T-helper 2 cell treated with Interferon-gamma antibody and Interleukin-4, amounts not matched to agents 5 μg/mL and 100 μg/mL, for 36 hours (primary cell): ENCODE measurements at regions not wholly inside any gene's neighbourhood (a gene's known extent, or its start where the extent isn't known, plus 50 kb on each side); places are given as distances from the start of the nearest gene placed in this dataset.

Experiments
- DNase-seq: peaks from one replicate; pipeline ENCODE4 v3.0.0; 2021; ENCODE audit warnings: low spot score
- H3K27ac Mint-ChIP-seq: one replicate; pipeline ENCODE4 v1.8.0; 2021; ENCODE audit warnings: mild to moderate bottlenecking, mixed read lengths
- H3K27me3 Mint-ChIP-seq: one replicate; pipeline ENCODE4 v1.8.0; 2021; ENCODE audit warnings: low read depth, mixed read lengths
- H3K36me3 Mint-ChIP-seq: one replicate; pipeline ENCODE4 v1.8.0; 2021; ENCODE audit warnings: low read depth, mixed read lengths
- H3K4me1 Mint-ChIP-seq: one replicate; pipeline ENCODE4 v1.8.0; 2021; ENCODE audit warnings: low read depth, mixed read lengths
- H3K4me3 Mint-ChIP-seq: one replicate; pipeline ENCODE4 v1.8.0; 2022; ENCODE audit warnings: mild to moderate bottlenecking, moderate library complexity, mixed read lengths
- H3K9me3 Mint-ChIP-seq: one replicate; pipeline ENCODE4 v1.8.0; 2021; ENCODE audit warnings: mixed read lengths

DNA sequence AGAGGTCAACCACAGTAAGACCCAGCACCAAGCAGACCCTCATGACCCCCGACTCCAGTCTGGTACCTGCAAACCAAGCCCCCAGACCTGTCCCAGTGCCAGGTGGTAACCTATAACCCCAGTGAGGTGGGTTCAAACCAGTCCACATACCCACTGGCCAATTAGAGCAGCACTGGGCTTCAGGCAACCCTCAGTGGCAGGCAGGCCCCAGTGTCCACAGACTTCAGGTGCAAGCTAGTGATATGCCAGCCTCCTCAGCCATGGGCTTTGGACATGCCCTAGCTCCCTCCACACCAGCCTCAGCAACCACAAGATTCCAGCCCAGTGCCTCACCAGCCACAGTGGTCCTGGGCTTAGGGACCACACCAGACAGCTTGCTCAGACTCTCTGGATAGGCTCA, 276.6 kb downstream of the DTWD2 start:
- H3K4me1 Mint-ChIP-seq, result no peaks in the 10 kb centered on the region
- no peaks in the 10 kb centered on the region for H3K27me3 Mint-ChIP-seq
- H3K27ac Mint-ChIP-seq, result no peak overlapping the region
- no peaks in the 10 kb centered on the region for H3K36me3 Mint-ChIP-seq
- no peak overlapping the region for H3K4me3 Mint-ChIP-seq
- DNase-seq, result no peak
- H3K9me3 Mint-ChIP-seq, result peaks cover 12% of the 10 kb centered on the region

GRCh38 chr5:118705959-118706667, 282.2 kb downstream of the DTWD2 start:
- DNase-seq, result no peak
- no peaks in the 10 kb centered on the region for H3K36me3 Mint-ChIP-seq
- H3K4me3 Mint-ChIP-seq, result no peak overlapping the region
- no peak overlapping the region for H3K27ac Mint-ChIP-seq
- H3K27me3 Mint-ChIP-seq, result no peaks in the 10 kb centered on the region
- peaks cover 24% of the 10 kb centered on the region for H3K9me3 Mint-ChIP-seq
- no peaks in the 10 kb centered on the region for H3K4me1 Mint-ChIP-seq

- H3K36me3 Mint-ChIP-seq, result no peaks in the 10 kb centered on the region
- DNase-seq, result no peak
- no peaks in the 10 kb centered on the region for H3K27me3 Mint-ChIP-seq
- H3K4me3 Mint-ChIP-seq, result no peak overlapping the region
- H3K9me3 Mint-ChIP-seq, result peaks cover 24% of the 10 kb centered on the region
- no peaks in the 10 kb centered on the region for H3K4me1 Mint-ChIP-seq
- no peak overlapping the region for H3K27ac Mint-ChIP-seq
Measured at GRCh38 chr5:118703241-118703640, 285.1 kb downstream of the DTWD2 start.

DNA sequence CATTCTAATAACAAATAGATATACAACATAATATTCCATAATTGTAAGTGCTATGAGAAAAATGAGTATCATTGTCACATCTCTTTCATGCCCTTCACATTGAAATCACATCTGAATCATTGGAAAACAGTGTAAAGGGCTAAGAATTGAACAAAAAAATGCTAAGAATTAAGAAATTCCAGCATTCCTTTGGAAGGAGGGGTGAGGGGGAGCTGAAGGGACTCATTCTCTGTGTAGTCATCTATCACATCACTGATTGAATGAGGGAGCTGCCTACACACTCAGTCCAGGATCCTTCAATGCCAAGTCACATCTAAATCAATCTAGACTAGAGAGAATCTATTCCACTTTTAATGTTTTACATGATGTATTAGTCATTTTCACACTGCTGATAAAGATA, 286.6 kb downstream of the DTWD2 start:
- no peaks in the 10 kb centered on the region for H3K36me3 Mint-ChIP-seq
- H3K4me3 Mint-ChIP-seq, result no peak overlapping the region
- H3K9me3 Mint-ChIP-seq, result peaks cover 24% of the 10 kb centered on the region
- no peaks in the 10 kb centered on the region for H3K4me1 Mint-ChIP-seq
- no peak for DNase-seq
- H3K27me3 Mint-ChIP-seq, result no peaks in the 10 kb centered on the region
- no peak overlapping the region for H3K27ac Mint-ChIP-seq

DNA sequence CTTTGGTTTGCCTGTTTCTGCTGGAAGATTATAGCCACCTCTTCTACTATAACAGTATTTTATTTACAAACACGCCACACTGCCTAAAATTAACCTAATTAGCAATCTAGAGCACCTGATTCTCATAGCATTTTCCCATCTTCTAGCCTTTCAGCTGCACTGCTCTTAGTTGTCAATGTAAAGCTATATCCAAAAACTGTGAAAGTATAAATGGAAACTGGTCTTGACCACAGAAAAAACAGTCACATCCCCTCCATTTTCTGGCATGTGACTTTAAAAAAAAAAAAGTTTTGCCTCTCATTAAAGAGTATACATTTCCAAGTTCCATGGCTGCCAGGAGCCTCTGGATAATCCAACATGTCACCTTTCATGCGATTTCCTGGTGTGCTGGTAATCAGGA, 287.8 kb downstream of the DTWD2 start:
- no peak overlapping the region for H3K27ac Mint-ChIP-seq
- H3K9me3 Mint-ChIP-seq, result peaks cover 24% of the 10 kb centered on the region
- no peaks in the 10 kb centered on the region for H3K36me3 Mint-ChIP-seq
- H3K4me1 Mint-ChIP-seq, result no peaks in the 10 kb centered on the region
- H3K27me3 Mint-ChIP-seq, result no peaks in the 10 kb centered on the region
- no peak overlapping the region for H3K4me3 Mint-ChIP-seq
- DNase-seq, result no peak

DNA sequence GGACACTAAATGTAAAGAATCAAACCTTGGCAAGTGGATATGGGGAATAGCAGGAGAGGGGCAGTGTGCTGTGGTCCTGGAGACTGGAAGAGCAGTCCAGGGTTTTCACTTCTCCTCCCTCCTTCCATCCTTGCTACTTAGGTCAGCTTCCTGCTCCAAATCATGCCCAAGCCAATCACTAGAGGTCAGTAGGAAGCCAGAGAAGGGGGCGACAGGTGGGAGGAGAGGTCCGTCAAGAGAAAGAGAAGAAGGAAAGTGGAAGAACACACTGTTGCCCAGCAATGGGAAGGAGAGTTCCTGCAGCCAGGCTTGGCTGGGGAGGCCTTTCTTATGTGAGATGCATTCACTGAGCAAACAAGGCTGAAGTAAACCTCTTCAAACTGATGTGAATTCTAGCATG, 289.6 kb downstream of the DTWD2 start:
- Mint-ChIP-seq H3K27me3 (no peaks in the 10 kb centered on the region), H3K9me3 (peaks cover 12% of the 10 kb centered on the region), H3K4me1 (no peaks in the 10 kb centered on the region), H3K4me3 (no peak overlapping the region), H3K27ac (no peak overlapping the region), H3K36me3 (no peaks in the 10 kb centered on the region)
- DNase-seq, result no peak

GRCh38 chr5:118696076-118696475, 292.3 kb downstream of the DTWD2 start:
- no peaks in the 10 kb centered on the region for H3K36me3 Mint-ChIP-seq
- H3K27me3 Mint-ChIP-seq, result no peaks in the 10 kb centered on the region
- H3K27ac Mint-ChIP-seq, result no peak overlapping the region
- no peak overlapping the region for H3K4me3 Mint-ChIP-seq
- H3K4me1 Mint-ChIP-seq, result no peaks in the 10 kb centered on the region
- DNase-seq, result no peak
- no peaks in the 10 kb centered on the region for H3K9me3 Mint-ChIP-seq

DNA sequence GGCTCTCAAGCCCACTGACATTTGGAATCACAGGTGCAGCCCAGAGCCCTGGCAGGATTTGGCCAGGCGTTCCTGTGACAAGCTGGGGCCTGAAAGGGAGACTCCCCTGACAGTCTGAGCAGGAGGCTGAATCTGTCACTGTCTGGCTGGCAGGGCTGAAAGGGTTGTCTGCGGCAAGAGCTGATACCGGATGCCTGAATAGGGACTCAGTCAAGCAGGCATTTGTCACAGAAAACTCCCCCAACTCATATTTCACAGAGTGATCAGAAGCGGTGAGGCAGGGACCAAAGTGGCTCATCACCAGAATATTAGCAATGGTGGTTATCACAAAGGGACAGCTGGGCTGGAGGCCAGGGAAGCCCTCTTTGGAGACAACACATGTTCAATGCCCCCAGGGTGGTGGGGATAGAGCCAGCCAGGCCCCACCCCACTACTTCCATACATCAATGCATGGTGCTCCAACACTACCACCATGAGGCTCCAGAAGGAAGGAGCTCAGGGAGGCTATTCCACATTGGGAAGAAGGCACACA, 295.5 kb downstream of the DTWD2 start:
- no peaks in the 10 kb centered on the region for H3K36me3 Mint-ChIP-seq
- DNase-seq, result no peak
- no peak overlapping the region for H3K27ac Mint-ChIP-seq
- no peaks in the 10 kb centered on the region for H3K9me3 Mint-ChIP-seq
- no peak overlapping the region for H3K4me3 Mint-ChIP-seq
- no peaks in the 10 kb centered on the region for H3K4me1 Mint-ChIP-seq
- H3K27me3 Mint-ChIP-seq, result no peaks in the 10 kb centered on the region

DNA sequence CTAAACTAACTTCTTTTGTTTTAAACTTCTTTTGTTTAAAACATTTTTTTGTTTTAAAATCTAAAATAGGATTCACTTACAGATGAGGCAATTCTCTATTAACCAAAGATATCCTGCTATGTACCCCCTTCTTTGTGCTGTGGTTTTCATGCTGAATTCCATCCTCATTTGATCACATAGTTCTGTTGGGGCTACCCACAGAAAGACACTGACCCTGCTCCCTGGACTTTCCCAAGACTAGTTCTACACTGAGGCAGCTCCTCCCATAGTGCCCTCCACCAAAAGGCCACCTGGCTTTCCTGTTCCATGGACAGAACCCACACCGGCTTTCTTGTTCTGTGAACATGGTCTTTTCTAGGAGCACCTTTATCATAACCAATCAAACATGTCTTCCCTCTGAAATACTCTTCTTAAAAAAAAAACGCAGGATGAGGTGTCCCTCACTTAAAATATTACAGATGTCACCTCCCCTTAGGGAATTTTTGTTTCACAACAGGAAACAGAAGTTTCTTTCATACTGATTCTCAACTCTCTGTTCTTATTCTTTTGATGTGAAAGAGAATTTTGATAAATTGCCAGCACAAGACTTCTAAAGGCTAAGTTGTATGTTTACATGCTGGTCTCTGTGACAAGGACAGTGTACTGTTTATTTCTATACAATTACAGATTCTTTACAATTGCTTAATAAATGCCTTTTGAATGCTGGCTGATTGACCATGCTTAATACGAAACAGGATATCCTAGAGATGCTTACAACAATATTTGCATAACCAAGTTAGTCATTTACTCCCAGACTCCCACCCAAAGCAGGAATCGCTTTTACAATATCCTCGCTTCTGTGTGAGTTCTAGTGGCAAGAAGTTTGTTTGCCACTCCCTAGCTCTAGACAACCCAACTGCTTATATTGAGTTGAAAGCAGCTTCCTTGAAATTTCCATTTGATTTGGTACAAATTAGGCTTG, 300.4 kb downstream of the DTWD2 start:
- Mint-ChIP-seq H3K36me3 (no peaks in the 10 kb centered on the region), H3K27me3 (no peaks in the 10 kb centered on the region), H3K27ac (no peak overlapping the region), H3K9me3 (no peaks in the 10 kb centered on the region), H3K4me1 (no peaks in the 10 kb centered on the region), H3K4me3 (no peak overlapping the region)
- no peak for DNase-seq

- Mint-ChIP-seq H3K4me3 (no peak overlapping the region), H3K27me3 (no peaks in the 10 kb centered on the region), H3K9me3 (no peaks in the 10 kb centered on the region), H3K4me1 (no peaks in the 10 kb centered on the region), H3K36me3 (no peaks in the 10 kb centered on the region), H3K27ac (no peak overlapping the region)
- no peak for DNase-seq
Measured at GRCh38 chr5:118687100-118687499, 301.2 kb downstream of the DTWD2 start.

- no peaks in the 10 kb centered on the region for H3K4me1 Mint-ChIP-seq
- H3K36me3 Mint-ChIP-seq, result no peaks in the 10 kb centered on the region
- no peak overlapping the region for H3K4me3 Mint-ChIP-seq
- DNase-seq, result no peak
- H3K9me3 Mint-ChIP-seq, result no peaks in the 10 kb centered on the region
- H3K27me3 Mint-ChIP-seq, result no peaks in the 10 kb centered on the region
- H3K27ac Mint-ChIP-seq, result no peak overlapping the region
Measured at GRCh38 chr5:118681655-118682054, 306.7 kb downstream of the DTWD2 start.

DNA sequence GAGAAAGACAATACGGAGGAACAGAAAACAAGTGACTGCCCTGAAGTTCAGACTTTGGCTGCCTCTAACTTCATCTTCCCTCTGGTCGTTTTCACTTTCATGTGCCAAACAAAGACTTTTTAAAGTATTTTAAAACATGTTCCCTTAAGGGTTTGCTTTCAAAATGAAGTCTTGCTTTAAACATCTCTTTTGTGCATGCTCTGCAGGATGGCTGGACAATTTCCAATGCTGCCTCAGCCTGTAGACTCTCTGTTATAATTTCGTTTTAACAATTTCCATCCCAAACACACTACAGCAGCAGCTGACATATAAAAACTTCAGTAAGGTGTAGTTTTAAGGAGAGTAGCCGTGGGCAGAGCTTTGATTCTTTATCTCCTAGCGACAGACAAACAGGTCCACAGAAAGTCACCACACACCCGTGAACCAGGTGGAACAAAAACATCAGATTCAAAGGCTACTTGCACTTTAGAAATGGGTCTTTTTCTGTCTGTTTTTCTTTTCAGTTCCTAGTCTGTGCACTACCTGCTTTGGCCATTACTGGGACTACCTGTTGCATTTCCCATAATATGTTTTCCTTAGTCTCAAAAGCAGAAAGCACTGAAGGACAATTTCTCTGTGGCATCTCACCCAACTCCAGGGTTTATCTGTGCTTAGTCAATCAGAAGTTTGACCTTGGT, 308.9 kb downstream of the DTWD2 start:
- H3K27ac Mint-ChIP-seq, result no peak overlapping the region
- H3K9me3 Mint-ChIP-seq, result no peaks in the 10 kb centered on the region
- H3K4me1 Mint-ChIP-seq, result no peaks in the 10 kb centered on the region
- DNase-seq, result no peak
- no peak overlapping the region for H3K4me3 Mint-ChIP-seq
- no peaks in the 10 kb centered on the region for H3K27me3 Mint-ChIP-seq
- H3K36me3 Mint-ChIP-seq, result no peaks in the 10 kb centered on the region

- no peak overlapping the region for H3K27ac Mint-ChIP-seq
- H3K9me3 Mint-ChIP-seq, result no peaks in the 10 kb centered on the region
- H3K4me3 Mint-ChIP-seq, result no peak overlapping the region
- no peaks in the 10 kb centered on the region for H3K4me1 Mint-ChIP-seq
- no peaks in the 10 kb centered on the region for H3K36me3 Mint-ChIP-seq
- H3K27me3 Mint-ChIP-seq, result no peaks in the 10 kb centered on the region
- no peak for DNase-seq
Measured at GRCh38 chr5:118678746-118679145, 309.6 kb downstream of the DTWD2 start.

- Mint-ChIP-seq H3K4me1 (no peaks in the 10 kb centered on the region), H3K9me3 (no peaks in the 10 kb centered on the region)
- DNase-seq, result no peak
Measured at GRCh38 chr5:118675247-118675646, 313.1 kb downstream of the DTWD2 start.

More at GRCh38 chr5:118675247-118675646, 313.1 kb downstream of the DTWD2 start:
- H3K27me3 Mint-ChIP-seq, result no peaks in the 10 kb centered on the region
- H3K36me3 Mint-ChIP-seq, result no peaks in the 10 kb centered on the region
- no peak overlapping the region for H3K4me3 Mint-ChIP-seq
- no peak overlapping the region for H3K27ac Mint-ChIP-seq
